IMR-90 (cell line): ENCODE measurements at regions not wholly inside any gene's neighbourhood (a gene's known extent, or its start where the extent isn't known, plus 50 kb on each side); places are given as distances from the start of the nearest gene placed in this dataset.

Source experiments
- CEBPB ChIP-seq: IDR thresholded peaks from 2 replicates; pipeline ENCODE4 v1.6.1; 2012; ENCODE audit warnings: low read depth, low read length, improper control_type of control experiment
- CTCF ChIP-seq: conservative IDR thresholded peaks from 2 replicates; pipeline ENCODE4 v1.5.1; 2012; ENCODE audit warnings: mild to moderate bottlenecking, low read depth, low read length, improper control_type of control experiment
- ELK1 ChIP-seq: fragments of 150-350 bp; IDR thresholded peaks from 2 replicates; pipeline ENCODE4 v1.6.1; 2016; ENCODE audit warnings: low read depth, mild to moderate bottlenecking, low read length, moderate library complexity, borderline replicate concordance
- POLR2A ChIP-seq: IDR thresholded peaks from 2 replicates; pipeline ENCODE4 v1.6.1; 2012; ENCODE audit warnings: mild to moderate bottlenecking, low read depth, low read length
- RAD21 ChIP-seq: IDR thresholded peaks from 2 replicates; pipeline ENCODE4 v1.6.1; 2012; ENCODE audit warnings: low read length, improper control_type of control experiment
- SMC3 ChIP-seq: fragments of 150-350 bp; IDR thresholded peaks from 2 replicates; pipeline ENCODE4 v1.6.1; 2016; ENCODE audit warnings: low read depth, mild to moderate bottlenecking, antibody characterized with exemption, low read length, moderate library complexity

- no peak for TF ChIP-seq CTCF
- no peak for TF ChIP-seq CEBPB
- TF ChIP-seq RAD21: no peak
- no peak for TF ChIP-seq POLR2A
- no peak for TF ChIP-seq SMC3
- TF ChIP-seq ELK1: no peak
Observed at GRCh38 chr5:3186736-3187405, 408.8 kb upstream of the IRX1 start.
